NCI-H1694 (cell line): ENCODE measurements at regions not wholly inside any gene's neighbourhood (a gene's known extent, or its start where the extent isn't known, plus 50 kb on each side); places are given as distances from the start of the nearest gene placed in this dataset.
"Not testable (repeated sequence)": the region's sequence is repeated elsewhere in the genome, so short reads cannot be mapped to it uniquely, and the experiment has no call there.

Experiments used
- DNase-seq: peaks from one replicate; lab custom pipeline; 2025; lab: John Stamatoyannopoulos, UW

DNA sequence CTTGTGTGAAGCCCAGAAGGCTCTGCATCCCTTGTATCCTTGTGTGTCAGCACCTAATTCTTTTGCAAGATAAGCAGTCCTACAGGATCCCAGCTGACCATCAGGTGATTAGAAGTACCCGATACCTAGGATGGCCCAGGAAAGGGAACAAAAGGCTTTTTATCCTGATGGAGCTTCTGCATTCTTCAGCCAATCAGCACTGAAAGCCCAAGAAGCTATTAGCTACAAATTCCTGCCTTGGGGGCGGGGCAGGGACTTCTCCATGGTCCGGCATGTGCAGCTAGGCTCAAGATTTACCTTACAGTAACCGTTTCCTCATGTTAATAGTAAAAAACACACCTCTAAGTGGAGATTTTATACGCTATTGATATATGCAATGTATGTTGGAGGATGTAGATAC is 264.6 kb upstream of the THUMPD2 start:
- DNase-seq, result no peak

GRCh38 chr2:40043191-40043590 is 264.1 kb upstream of the THUMPD2 start:
- DNase-seq, result no peak

DNA sequence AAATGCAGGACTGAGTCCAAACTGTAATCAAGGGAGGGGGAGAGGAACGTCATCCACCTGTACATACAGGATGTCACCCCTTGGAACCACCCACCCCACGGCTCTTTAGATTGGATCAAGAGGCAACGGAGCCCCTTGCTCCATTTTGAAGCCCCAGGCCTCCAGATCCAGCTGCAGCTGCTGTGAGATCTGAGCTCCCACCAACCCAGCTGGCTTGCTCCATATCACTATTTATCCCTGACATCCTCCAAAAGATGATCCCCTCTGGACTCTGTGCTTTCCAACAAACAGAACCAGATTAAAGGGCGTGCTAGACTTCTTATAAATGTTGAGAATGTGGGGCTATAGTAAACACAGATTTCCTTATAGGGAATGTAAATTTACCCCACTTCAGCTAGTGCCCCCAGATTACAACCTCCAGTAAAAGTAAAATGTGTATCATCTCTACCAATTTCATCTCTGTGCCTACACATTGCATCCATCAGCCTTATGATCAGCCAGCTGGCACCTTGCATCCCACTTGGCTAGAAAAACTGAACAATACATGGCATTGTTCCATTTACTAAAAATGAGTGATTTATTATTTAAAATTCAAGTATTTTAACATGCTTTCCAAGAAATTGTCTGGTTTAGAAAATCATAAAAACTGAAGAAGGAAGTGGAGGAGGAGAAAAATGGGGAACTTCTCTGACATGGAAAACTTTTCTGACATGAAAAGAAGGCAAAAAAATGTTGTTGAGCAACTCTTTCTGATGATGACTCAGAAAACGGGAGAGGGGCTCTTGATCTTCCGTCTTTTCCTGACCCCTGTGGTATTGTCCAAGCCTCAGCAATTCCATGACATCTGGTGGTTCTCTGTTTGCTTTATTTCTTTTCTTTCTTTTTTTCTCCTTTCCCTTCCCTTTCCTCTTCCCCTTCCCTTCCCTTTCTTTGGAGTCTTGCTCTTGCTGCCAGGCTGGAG is 262.6 kb upstream of the THUMPD2 start:
- DNase-seq, result no peak

DNA sequence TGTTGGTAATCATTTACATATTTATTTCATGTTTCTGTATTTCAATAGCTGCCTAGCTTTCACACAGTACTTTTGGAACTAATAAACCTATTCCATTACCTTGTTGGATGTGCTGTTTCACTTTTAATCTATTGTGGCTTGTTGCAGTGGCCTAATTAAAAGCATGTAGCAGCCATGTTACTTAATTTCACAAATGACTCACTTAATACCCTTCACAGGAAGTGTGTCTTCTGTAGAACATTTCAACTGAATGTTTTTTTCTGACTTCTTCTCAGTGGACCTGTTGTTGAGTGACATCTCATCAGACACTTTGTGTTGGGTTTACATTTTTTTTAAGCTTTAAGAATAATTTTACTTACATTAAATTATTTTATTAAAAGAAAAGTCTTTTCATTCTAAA is 260.5 kb upstream of the THUMPD2 start:
- no peak for DNase-seq

DNA sequence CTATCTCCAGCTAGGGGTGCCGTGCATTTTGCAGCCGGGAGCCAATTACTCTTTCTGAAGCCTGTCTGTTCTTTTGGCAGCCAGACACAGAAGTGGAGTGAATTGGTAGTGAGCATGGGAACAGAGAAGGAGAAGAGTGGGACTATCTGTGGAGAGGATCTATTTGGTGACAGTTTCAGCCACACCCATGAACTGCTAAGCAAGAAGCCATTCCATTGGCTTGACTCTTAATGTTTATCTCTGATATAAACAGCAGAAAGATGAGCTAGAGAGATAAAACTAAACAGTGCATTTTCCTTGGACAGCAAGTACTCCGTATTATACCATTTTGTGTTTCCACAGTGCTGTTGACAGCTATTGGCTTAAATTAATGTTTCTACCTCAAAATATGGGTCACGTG is 259.6 kb upstream of the THUMPD2 start:
- DNase-seq, result no peak

DNA sequence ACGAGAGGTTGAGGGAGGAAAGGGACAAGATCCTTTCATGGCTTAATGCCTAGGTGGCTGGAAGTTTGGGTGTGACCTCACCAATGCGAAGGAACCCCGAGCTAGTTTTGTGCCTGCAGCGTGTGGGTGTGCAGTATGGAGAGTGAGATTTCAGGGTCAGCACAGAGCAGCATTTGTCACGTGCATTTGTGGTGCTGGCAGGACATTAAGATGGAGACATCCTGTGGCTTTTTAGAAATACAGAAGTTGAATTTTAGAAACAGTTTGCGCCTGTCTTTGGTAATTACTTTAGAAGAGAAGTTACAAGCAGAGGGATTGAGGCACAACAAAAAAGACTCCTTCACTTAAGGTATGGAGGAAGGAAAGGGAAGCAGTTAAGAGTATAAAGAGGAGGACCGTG is 258.2 kb upstream of the THUMPD2 start:
- DNase-seq, result no peak

- DNase-seq, result no peak
Measured at GRCh38 chr2:40036241-40036640, 257.2 kb upstream of the THUMPD2 start.

DNA sequence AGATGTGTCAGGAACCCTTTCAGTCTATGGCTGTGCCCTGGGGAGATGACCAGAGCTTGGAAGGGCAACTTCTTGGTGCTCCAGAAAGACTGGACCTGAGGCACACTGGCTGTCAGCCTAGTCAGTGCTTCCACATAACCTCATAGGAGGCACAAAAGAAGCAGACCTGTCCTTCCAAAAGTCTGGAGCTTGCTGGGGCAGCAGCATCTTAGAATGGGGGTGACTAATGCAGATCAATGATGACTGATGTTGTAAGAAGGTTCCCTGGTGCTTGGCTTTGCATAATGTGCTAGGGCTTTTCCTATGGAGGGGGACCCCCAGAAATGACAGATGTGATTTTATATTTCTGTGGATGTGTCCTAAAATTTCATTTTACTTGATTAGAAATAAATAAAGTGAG is 255.7 kb upstream of the THUMPD2 start:
- DNase-seq, result no peak

DNA sequence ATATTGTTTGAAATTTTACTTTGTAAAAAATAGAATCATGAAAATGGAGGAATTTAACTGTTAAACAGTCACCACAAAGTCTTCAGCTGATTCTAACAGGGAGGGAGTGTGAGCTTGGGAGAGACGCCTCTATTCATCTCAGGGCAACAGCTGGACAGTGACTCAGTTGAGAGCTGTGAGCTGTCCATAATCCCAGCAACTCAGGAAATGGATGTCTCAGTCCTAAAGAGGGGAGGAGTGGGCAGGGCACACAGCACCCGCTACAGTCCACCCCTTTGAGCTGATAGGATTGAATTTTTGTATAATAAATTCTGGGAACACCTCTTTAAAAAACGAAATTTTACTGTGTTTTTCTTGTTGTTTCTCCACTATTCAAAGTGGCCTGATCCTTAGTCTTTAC is 255.1 kb upstream of the THUMPD2 start:
- no peak for DNase-seq

DNA sequence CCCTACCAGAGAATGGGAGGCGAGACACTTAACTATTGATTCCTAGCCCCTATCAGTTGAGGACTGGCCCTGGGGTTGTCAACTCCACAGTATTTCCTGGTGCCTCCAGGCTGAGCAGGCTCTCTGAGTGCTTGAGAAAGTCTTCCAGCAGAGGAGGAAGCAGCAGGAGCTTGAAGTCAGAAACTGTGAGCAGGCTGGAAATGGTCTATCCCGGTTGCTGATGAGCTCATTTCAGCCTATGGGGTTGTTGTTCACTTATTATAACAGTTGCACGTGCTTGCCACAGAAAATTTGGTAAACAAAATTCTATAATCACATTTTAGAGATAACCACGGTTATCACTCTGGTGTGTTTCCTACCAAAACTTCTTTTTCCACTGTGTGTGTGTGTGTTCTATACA is 254.7 kb upstream of the THUMPD2 start:
- no peak for DNase-seq

DNA sequence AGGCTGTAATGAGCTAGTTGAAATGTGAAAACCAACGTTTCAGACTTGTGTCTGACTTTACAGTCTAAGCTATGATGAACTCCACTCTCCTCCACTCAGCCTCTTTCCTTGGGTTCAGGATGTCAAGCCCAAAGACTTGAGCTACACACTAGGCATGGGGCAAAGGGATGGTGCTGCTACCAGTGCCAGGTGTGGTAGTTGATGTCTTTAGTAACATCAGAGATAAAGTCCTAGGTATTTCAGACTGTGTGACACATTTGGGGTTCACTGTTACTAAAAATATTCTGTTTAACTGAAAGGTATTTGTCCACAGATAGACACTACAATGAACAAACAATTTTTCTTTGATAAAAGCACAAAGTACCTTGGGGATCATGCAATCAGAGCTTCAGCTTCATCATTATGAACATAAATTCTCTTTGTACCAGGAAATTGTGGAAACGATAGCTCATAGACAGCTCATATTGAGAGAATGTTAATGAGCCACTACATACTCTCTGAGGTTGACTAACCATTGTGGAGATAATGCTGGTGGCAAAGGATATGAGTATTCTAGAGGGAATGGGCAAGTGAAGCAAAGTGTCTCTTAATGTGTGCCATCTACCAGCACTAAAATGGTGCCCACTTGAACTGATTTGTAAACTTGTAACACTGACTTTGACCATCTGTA is 253.7 kb upstream of the THUMPD2 start:
- DNase-seq, result no peak

- no peak for DNase-seq
Measured at GRCh38 chr2:40030456-40030975, 251.5 kb upstream of the THUMPD2 start.

GRCh38 chr2:40028792-40029488 is 249.9 kb upstream of the THUMPD2 start:
- DNase-seq, result no peak

- no peak for DNase-seq
Measured at GRCh38 chr2:40027968-40028367, 248.9 kb upstream of the THUMPD2 start.

GRCh38 chr2:40025276-40025675 is 246.2 kb upstream of the THUMPD2 start:
- DNase-seq, result not testable (repeated sequence)

DNA sequence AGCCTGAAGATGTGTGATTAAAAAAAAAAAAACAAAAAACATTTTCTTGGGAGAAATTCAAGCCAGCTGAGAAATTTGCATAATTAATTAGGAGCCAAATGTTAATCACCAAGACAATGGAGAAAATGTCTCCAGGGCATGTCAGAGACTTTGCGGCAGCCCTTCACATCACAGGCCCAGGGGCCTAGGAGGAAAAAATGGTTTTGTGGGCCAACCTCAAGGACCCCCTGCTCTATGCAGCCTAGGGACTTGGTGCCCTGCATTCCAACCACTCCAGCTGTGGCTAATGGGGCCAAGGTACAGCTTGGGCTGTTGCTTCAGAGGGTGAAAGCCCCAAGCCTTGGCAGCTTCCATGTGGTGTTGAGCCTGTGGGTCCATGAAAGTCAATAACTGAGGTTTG is 241.9 kb upstream of the THUMPD2 start:
- DNase-seq, result no peak

- DNase-seq, result no peak
Measured at GRCh38 chr2:40016151-40016885, 237.3 kb upstream of the THUMPD2 start.

DNA sequence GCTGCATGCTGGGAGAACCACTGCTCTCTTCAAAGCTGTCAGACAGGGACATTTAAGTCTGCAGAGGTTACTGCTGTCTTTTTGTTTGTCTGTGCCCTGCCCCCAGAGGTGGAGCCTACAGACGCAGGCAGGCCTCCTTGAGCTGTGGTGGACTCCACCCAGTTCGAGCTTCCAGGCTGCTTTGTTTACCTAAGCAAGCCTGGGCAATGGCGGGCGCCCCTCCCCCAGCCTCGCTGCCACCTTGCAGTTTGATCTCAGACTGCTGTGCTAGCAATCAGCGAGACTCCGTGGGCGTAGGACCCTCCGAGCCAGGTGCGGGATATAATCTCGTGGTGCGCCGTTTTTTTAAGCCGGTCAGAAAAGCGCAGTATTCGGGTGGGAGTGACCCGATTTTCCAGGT is 234.9 kb upstream of the THUMPD2 start:
- DNase-seq, result not testable (repeated sequence)

DNA sequence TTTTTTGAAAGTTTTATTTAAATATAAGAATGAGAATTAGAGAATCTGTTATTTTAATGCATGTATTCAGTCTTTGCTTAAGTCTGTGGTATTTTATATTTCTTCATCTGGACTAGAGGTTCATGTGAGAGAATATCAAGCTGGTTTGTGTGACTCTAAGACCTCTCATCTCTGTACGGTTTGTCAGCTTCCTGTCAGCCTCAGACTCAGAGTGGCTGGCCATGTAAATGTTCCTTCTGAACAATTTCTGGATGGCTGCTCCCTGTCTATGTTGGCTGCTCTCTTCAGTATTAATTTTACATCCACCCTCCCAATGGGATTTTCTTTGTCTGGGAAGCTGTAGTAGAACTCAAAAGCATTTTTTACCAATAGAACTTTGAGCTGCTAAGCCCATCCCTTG is 225.3 kb upstream of the THUMPD2 start:
- no peak for DNase-seq

DNA sequence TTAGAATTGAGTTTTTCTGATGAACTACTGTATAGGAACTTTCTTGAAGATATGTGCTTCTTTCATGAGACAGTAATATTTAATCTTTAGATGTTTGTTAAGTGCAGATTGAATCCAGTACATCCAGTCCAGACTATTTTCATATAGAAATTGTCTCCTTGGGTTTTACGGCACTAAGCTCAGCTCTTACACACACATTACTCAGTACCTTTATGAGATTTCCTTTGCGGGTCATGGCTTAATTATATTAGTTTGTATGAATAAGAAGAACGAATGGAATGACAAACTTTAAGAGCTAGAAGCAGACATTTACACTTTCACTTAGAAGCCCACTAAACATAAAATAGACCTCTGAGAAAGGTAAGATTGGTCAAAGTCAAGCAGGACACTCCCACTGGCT is 223.3 kb upstream of the THUMPD2 start:
- DNase-seq, result no peak

- no peak for DNase-seq
Measured at GRCh38 chr2:39999864-40000263, 220.8 kb upstream of the THUMPD2 start.

- no peak for DNase-seq
Measured at GRCh38 chr2:39998617-39999016, 219.6 kb upstream of the THUMPD2 start.
